NCI-H524 (cell line): ENCODE measurements at regions not wholly inside any gene's neighbourhood (a gene's known extent, or its start where the extent isn't known, plus 50 kb on each side); places are given as distances from the start of the nearest gene placed in this dataset.
"Not testable (repeated sequence)": the region's sequence is repeated elsewhere in the genome, so short reads cannot be mapped to it uniquely, and the experiment has no call there.

Experiments
- DNase-seq, 2 experiments: peaks; one replicate each; lab custom pipeline; 2025; lab: John Stamatoyannopoulos, UW

DNA sequence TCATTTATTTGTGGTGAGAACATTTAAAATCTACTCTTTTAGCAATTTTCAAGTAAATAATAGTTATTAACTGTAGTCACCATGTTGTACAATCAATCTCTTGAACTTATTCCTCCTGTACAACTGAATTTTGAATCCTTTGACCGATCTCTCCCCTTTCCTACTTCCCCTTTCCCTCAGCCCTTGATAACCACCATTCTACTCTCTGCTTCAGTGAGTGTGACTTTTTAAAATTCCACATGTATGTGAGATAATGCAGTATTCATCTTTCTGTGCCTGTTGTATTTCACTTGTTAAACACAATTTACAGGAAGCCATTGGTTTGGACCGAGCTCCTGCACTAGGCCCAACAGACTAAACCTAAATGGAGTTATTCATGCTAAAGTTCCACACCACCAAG, 458.9 kb upstream of the PDE3A start:
- DNase-seq = no peak

DNA sequence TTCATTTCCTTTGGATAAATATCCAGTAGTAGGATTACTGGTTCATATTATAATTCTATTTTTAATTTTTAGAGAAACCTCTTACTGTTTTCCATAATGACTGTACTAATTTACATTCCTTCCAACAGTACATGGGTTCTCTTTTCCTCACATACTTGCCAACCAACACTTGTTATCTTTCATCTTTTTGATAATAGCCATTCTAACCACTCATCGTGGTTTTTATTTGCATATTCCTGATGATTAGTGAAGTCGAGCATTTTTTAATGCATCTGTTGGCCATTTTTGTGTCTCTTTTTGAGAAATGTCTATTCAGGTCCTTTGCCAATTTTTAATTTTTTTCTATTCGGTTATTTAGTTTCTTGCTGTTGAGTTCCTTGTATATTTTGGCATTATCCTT, 457.7 kb upstream of the PDE3A start:
- no peak for DNase-seq

DNA sequence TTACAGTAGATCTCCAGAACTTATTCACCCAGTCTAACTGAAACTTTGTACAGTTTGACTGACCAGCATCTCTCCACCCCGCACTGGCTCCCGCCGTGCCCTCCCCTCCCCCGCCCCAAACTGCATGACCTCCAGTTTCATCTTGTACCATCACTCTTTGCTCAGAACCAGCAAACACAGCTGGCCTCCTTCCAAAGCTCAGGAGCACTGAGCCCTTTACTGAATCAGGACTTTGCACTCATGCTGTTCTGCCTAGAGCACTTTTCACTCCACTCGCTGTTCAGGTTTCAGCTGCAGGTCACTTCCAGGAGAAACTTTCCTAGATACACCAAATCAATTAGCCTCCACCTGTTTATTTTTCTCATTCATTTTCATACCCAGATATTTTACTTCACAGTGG, 455.3 kb upstream of the PDE3A start:
- no peak for DNase-seq

DNA sequence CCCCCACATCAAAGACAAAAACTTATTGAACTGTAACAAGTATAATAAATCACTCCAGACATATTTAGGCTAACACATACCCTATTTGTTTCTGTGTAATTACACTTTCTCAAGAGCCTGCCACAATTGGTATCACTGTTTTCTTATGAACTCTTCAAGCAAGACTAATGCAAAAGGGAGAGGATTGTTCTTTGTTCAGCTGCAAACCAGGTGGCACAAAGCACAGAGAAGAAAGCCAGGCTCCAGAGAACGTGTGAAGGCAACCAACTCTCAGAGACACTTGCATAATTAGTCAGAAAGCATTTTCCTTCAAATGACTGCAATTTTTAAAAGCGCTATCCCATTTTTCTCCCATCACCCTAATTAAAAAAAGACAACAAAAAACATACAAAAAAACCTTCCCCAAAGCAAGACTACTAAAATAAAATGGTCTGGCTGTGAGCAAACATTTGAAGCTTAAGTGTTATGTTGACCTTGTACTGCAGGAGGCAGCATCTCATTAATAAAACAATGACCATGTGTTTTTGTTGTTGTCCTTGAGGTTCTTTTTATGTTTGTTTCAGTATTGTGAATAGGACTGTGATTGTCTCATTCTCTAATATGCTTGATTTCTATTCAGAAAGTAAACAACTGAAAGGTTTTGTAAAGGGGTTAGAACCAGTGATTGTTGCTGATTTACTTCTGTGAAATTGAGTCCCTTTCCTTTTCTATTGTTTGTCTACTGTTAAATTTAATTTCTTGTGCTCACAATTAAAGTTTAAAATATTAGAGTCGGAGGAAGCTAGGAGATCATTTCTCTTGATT, 452.7 kb upstream of the PDE3A start:
- peak in 1 of 2 experiments; percentile 35 for DNase-seq

DNA sequence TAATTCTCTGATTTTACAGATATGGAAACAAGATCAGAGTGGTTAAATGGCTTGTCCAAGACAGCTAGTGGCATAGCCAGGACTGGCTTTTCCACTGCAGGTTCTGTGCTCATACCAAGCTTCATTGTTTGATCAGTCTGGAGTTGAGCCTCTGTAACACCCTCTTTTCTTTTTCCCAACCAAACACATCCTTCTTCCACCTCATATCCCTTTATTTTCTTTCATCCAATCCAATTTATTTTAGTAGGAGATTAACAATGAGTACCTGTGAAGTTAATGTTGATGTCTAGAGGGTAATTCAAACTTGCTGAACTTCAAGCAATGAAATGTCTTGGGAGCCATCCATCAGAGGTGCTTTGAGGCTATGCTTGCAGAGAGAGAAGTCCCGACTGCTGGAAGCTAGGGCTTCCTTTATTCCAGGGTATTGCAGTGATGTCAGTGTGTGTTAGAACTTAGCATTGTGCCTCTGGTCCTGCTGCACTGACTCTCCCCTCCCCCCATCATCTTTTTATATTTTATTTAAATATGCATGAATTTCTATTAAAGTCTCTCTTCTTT, 452.1 kb upstream of the PDE3A start:
- DNase-seq = no peak

DNA sequence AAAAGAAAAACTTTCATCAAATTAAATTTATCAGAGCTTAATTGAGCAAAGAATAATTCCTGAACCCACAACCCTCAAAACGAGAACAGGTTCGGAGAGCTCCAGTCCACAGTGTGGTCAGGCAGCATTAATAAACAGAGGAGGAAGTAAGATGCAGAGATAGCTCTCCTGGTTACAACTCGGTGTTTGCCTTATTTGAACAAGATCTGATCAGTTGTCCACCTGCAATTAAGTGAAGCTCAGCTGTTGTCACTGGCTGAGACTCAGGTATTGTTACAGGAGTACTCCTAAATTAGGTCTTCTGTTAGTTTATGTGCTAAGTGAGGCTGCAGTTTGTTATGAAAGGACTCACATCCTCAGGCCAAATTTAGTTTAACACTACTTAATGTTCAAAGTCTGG, 451.4 kb upstream of the PDE3A start:
- no peak for DNase-seq

DNA sequence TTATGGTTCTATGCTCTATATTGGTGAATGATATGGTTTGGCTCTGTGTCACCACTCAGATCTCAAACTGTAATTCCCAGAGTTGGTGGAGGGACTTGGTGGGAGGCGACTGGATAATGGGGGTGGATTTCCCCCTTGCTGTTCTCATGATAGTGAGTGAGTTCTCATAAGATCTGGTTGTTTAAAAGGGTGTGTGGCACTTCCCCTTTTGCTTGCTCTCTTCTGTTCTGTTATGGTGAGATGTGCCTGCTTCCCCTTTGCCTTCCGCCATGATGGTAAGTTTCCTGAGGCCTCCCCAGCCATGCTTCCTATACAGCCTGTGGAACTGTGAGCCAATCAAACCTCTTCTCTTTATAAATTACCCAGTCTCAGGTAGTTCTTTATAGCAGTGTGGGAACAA, 446.6 kb upstream of the PDE3A start:
- DNase-seq = not testable (repeated sequence)

DNA sequence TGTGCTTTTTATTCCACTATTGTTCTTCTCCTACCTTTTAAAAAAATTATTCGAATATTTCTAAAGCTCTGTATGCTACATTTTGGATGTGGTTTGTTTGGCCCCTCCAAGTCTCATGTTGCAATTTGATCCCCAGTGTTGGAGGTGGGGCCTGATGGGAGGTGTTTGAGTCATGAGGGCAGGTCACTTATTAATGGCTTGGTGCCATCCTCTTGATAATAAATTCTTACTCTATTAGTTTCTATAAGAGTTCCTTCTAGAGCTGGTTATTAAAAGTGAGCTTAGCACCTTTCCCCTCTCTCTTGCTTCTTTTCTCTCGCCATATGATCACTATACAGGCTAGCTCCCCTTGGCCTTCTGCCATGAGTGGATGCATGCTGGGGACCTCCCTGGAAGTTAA, 445.6 kb upstream of the PDE3A start:
- no peak for DNase-seq

DNA sequence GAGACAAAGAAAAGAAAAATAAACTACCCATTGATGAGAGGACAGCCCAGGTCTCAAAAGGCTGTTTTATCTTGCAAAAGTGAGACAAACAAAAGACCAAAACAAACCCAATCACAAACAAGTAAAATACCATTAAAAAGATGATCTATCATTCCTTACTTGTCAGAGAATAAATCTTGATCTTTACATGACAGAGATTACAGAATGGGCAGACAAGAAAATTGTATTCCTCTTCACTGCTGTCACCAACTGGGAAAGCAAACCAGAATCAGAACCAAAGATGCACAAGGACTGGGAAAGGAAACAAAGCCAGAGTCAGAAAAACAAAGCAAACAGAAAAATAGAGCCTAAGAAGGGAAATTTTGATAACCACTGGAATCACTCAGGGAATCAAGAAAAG, 444.0 kb upstream of the PDE3A start:
- no peak for DNase-seq

DNA sequence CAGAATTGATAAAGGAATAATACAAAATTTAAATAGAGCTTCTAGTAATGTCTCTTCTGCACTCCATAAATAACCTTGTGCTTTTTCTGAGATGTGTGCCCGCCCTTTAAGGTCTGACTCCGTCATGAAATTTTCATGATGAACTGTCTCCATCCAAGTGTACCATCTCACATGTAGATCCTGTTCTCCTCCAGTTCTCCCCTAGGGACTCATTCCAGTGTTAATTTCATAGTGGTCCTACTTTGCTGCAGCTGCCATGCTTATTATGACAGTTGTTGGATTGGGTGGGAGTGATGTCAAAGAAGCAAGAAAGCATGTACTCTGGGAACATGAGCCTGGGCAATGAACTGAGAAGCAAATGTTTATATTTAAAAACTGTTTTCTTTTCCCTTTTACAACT, 442.5 kb upstream of the PDE3A start:
- DNase-seq = no peak

DNA sequence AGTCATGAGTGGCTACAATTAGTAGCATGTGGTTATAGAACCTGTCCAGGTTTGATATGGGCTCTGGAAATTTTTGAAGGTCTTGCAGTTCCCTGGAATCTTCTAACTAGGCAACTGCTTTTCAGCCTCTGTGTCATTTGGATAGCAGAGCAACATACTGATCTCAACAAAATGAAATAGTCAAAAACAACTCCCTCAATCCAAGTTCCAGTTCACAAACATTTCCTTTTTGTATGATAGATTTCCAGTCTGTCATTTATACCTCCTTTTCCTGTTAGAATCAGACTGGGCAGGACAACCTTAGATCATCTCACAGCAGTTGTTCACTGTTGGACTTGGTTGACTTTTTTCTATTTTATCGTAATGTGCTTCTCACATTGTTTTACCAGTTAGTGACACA, 442.1 kb upstream of the PDE3A start:
- DNase-seq = no peak

DNA sequence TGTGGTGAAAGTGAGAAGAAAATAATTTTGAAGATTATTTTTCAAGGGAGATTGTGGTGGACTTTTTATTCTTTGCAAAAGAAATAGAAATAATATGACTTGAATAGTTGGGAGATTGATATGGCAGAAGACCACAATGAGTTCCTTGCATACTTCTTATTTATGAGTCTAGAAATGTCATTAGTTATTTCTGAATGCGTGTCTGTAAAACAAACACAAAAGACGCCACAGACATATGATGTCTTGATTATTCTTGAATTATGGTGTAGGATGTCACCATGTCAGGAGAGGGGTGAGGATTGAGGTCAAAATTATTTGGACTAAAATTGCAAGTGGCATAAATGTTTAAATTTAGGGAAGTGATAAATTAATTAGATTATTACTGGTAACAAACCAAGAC, 440.7 kb upstream of the PDE3A start:
- DNase-seq = no peak

DNA sequence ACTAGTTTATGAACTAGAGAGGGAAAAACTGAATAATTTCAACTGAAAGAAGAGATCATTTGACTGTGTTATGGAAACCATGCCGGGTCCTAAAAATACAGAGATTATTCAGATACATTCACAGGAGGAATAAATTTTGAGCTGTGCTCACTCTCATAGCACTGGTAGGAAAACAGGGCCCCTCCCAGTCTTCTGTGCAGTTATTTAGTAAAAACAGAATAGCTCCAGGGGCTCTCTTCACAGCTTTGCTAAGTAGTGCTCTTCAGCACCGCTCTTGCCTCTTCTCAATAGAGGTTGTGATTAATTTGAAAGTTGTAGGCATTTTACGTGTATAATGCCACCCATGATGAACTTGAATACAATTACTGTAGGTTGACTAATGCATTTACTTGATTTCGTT, 435.9 kb upstream of the PDE3A start:
- no peak for DNase-seq

DNA sequence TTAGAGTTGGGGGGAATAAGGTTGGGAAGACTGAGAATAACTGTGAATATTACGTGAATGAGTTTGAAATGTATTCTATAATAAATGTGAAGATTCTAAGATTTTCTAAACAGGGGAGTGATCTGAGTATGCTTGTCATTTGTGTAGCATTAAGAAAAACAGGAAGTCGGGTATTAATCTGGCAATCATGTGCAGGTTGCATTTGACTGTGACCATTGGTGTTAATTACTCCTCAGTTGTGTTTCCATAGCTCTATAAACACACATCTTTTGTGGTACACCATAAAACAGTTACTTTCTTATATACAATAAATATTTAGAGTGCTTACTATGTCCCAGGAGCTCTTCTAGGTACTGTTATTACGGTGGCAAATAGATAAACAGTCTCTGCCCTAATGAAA, 434.4 kb upstream of the PDE3A start:
- DNase-seq = no peak

DNA sequence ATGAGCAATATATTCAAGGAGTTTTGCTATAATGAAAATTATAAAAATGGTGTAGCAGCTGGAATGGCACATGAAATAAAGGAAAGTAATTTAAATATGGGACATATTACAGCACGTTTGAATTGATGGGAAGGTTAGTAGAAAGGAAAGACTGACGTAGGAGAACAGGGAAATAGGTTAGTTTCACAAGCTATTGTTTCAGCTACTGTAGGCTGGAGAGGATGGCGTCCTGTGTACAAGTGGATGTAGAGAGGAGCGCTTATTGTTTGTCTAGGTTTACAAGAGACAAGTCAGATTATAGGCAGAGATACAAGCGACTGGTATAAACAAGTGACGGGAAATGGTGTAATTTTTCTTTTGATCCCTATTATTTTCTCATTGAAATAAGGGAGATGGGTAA, 431.2 kb upstream of the PDE3A start:
- no peak for DNase-seq

DNA sequence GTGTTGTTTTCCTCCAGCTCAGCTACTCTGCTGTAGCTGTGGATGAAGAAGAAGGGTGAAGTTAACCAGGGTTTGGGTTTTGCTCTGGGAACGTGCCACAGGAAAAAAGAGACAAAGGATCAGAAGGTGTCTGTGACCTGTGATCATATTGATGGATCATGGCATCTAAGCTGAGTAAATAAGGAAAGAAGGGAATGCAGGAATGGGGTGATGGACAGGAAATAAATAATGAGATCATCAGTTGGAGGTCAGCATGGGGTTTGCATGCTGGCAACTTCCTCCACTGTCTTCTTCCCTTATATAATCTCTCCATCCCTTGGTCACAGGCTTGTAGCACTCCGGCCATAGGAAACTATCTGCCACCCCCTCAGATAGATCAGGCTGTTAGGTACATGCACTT, 430.3 kb upstream of the PDE3A start:
- DNase-seq = no peak

DNA sequence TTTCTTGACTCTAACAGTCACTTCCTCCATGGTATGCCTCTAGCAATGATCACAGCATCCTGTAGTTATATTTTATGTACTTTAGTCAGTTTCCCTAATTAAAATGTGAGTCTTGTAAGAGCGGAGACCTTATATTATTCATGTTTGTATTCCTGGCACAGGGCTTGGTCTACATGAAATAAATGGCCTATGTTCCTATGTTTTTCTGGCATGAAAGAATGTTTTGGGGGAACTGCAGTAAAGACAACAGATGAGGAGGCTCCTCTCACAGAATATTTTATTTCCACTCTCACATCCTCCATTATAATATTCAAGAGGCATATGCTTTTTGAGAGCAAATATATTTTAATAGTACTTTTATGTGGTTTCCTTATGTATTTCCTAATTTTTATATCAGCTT, 429.8 kb upstream of the PDE3A start:
- no peak for DNase-seq

DNA sequence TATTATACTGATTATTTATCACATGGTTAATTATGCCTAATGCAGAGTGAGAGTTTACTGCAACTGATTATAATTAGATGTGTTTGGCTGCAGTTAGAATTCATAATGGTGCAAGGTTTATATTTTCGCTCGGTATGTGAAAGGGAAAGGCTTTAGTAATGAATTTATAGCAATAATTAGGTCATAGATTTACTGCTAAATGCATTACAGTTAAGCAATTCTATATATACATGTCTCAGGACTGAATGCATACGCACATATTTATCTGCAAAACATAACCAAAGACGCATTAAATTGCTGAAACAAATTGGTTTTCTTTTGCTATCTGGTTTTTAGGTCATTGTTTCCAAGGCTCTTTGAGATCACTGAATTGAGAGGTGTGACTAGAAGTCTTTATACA, 428.1 kb upstream of the PDE3A start:
- DNase-seq = no peak

DNA sequence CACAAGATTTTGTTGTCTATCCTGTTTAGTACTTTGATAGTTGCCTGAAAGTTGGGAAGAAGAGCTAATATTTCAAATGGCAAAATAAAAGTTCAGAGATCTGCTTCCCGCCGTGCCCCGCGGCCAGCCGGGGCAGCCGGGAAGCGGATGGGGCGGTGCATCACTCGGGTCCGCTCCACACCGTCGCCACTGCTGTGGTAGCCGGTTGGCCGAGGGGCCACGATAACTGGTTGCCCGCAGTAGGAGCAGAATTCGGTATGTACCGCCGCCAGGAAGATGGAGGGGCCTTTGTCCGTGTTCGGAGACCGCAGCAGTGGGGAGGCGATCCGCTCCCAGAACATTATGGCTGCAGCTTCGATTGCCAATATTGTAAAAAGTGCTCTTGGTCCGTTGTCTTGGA, 427.2 kb upstream of the PDE3A start:
- no peak for DNase-seq

DNA sequence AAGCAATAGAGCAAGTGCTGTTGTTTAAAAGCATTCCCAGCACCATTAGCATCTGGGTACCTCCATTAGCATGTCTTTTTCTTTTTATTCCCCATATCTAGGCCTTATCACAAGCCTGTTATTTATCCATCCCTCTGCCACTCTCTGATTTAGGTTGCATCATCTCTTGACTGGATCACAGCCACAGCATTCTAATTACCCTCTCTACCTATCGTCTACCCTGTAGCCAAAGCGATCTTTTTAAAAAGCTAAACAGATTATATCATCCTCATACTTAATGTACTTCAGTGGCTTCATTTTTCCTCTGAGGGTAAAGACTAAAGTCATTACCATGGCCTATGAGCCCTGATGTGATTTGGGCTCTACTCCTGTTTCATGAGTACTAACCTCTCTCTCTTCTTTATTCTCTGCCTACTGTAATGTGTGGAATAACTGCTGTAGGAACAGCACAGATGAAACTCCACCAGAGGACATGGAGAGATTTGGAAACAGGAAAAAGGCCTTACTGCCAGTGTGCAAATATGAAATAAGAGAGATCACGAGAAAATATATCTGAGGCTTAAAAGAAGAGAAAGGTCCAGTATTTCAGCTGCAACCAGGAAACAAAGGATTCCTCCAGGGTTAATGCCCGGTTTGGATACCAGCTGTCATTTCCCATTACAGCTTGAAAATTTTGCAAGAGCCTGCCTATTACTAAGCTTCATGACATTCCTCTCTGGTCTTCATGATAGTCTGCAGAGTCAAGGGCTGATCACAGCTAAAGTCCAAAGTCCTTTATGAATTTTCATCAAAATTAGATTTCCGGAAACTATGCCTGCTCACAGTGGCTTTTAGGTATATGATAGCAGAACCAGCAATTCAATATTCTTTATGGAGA, 422.5 kb upstream of the PDE3A start:
- DNase-seq = peak; percentile 12 to 49

DNA sequence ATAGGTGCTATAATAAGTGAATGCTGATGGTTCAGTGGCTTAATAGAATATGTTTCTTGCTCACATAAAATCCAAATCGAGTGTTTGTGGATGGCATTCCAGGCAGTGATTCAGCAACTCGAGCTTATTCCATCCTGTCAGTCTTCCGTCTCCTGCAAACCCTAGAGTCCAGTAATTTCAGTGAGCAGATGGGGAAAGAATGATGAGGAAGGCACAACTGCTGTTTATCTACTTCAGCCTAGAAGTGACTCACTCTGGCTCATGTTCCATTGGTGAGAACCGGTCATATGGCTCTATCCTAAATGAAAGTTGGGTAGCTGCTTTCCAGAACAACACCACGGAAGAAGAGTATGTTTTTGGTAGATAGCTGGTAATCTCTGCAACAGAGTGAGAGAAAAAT, 421.8 kb upstream of the PDE3A start:
- DNase-seq = peak; percentile 71 to 90

DNA sequence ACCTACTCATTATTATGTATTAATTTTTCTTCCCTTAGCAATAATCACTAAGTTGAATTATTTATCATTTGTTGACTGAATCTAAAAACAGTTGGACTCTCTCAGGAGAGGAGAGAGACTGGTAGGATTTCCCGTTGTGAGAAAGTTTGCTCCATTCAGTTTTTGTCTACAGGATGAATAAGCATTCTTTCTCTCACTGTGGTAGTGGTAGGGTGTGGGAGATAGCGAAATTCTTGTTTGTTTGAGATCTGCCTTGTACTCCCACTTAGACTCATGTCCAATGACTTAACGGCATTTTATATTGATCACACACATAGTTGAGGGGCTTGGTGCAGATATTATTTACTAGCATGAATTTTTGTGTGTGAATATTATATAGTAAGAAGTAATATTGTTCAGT, 421.0 kb upstream of the PDE3A start:
- no peak for DNase-seq

DNA sequence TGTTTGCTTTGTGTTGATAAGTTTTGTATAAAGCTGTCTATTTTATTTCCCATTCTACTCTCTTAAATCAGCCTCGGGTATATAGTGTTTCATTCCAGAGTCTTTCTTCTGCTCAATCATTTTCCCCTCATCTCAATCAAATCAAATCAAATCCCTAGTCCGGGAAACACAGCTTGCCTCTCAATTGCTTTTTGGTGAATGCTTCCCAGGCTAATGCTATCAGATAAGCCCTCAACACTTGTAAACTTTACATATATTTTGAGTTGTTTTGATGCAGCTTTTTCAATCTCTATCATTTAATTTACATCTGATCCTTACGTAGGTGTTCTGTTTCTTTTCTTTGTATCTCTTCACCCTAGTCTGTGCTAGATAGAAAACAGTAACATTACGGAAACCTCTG, 416.7 kb upstream of the PDE3A start:
- no peak for DNase-seq
